Stomach (tissue), 4 donors: ENCODE measurements at regions not wholly inside any gene's neighbourhood (a gene's known extent, or its start where the extent isn't known, plus 50 kb on each side); places are given as distances from the start of the nearest gene placed in this dataset.

ENCODE experiments used
- EP300 ChIP-seq: sonication (generic); formaldehyde crosslinking; IDR thresholded peaks from one replicate; pipeline ENCODE4 v1.6.1; 2017; ENCODE audit warnings: antibody characterized with exemption
- TF ChIP-seq, protein P1 (sequence below), 7 experiments: fragments of 450-650 bp in 4 of 7; fragments of 200-600 bp in 3 of 7; sonication (generic) in 3 of 7; IDR thresholded peaks; one replicate each; pipeline ENCODE4 v1.5.1; 2016 to 2019; ENCODE audit warnings: antibody characterized with exemption in 7 of 7, control low read depth in 2 of 7, mild to moderate bottlenecking in 1 of 7

DNA sequence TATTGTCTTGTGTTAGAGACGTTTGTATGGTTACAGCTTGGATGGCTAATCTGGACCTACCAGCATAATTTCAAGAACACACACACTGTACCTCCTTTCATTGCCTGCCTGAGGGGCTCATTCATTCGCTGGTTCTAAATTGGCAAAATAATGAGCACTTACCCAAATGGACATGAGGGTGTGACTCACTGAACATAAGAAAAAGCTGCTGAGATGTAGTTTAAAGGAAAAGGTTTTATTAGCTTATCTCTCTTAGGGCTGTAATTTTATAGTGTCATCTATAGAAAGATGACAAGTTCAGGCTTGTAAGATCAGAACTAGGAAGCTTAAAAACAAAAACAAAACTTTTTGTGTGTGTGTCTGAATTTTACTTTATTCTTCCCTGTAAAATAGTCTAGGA lies 120.7 kb upstream of the WNT7A start:
- no peak for TF ChIP-seq EP300
- TF ChIP-seq, protein P1, sequence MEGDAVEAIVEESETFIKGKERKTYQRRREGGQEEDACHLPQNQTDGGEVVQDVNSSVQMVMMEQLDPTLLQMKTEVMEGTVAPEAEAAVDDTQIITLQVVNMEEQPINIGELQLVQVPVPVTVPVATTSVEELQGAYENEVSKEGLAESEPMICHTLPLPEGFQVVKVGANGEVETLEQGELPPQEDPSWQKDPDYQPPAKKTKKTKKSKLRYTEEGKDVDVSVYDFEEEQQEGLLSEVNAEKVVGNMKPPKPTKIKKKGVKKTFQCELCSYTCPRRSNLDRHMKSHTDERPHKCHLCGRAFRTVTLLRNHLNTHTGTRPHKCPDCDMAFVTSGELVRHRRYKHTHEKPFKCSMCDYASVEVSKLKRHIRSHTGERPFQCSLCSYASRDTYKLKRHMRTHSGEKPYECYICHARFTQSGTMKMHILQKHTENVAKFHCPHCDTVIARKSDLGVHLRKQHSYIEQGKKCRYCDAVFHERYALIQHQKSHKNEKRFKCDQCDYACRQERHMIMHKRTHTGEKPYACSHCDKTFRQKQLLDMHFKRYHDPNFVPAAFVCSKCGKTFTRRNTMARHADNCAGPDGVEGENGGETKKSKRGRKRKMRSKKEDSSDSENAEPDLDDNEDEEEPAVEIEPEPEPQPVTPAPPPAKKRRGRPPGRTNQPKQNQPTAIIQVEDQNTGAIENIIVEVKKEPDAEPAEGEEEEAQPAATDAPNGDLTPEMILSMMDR (IDR thresholded peaks at IDR 0.05): no peak
